ENCODE measurements at regions not wholly inside any gene's neighbourhood (a gene's known extent, or its start where the extent isn't known, plus 50 kb on each side); places are given as distances from the start of the nearest gene placed in this dataset.

GRCh38 chr10:110365356-110366143 is 60.8 kb upstream of the SMNDC1 start:
- TF ChIP-seq MYC (IDR thresholded peaks at IDR 0.05; ENCODE audit: low read depth, low read length) (no peak), MYC (CRISPR knock-in tag; IDR thresholded peaks at IDR 0.05; ENCODE audit: borderline replicate concordance, low read depth) (no peak), CTCF (IDR thresholded peaks at IDR 0.05 in 2 of 3, conservative IDR thresholded peaks at IDR 0.05 in 1 of 3; ENCODE audit: insufficient read depth in 2 of 3, low read depth in 1 of 3, low read length in 3 of 3) (no peak), TAL1 (IDR thresholded peaks at IDR 0.05) (no peak), BDP1 (IDR thresholded peaks at IDR 0.05; ENCODE audit: insufficient read depth, insufficient read length) (no peak), SRF (CRISPR knock-in tag; IDR thresholded peaks at IDR 0.05) (no peak), POLR3G (IDR thresholded peaks at IDR 0.05; ENCODE audit: extremely low read depth, insufficient read length, insufficient replicate concordance) (no peak), POLR2A (conservative IDR thresholded peaks at IDR 0.05) (no peak), CBX3 (IDR thresholded peaks at IDR 0.05; ENCODE audit: borderline replicate concordance in 1 of 2, low read length in 2 of 2) (no peak), CHCHD3 (CRISPR knock-in tag; IDR thresholded peaks at IDR 0.05) (no peak), ZNF184 (CRISPR knock-in tag; IDR thresholded peaks at IDR 0.05) (no peak), ZBTB17 (CRISPR knock-in tag; IDR thresholded peaks at IDR 0.05) (no peak), GATA2 (CRISPR knock-in tag; IDR thresholded peaks at IDR 0.05) (no peak), MXI1 (IDR thresholded peaks at IDR 0.05; ENCODE audit: low read depth, low read length) (no peak), ZNF280B (CRISPR knock-in tag; IDR thresholded peaks at IDR 0.05) (no peak)

All from K562 (cell line).